Breast epithelium (tissue), 3 donors: ENCODE measurements at regions not wholly inside any gene's neighbourhood (a gene's known extent, or its start where the extent isn't known, plus 50 kb on each side); places are given as distances from the start of the nearest gene placed in this dataset.

Experiments
- POLR2A ChIP-seq: fragments of 450-650 bp; IDR thresholded peaks from one replicate; pipeline ENCODE4 v1.6.1; 2016; ENCODE audit warnings: antibody characterized with exemption, mild to moderate bottlenecking, moderate library complexity
- POLR2AphosphoS5 ChIP-seq, 3 donors: sonication (generic); formaldehyde crosslinking; IDR thresholded peaks; one replicate each; pipeline ENCODE4 v1.6.1; 2017; ENCODE audit warnings: antibody characterized with exemption in 3 of 3
- TF ChIP-seq, protein P1 (sequence below), 3 donors: fragments of 450-650 bp; IDR thresholded peaks; one replicate each; pipeline ENCODE4 v1.5.1; 2016 to 2017; ENCODE audit warnings: antibody characterized with exemption in 3 of 3, mild to moderate bottlenecking in 3 of 3, moderate library complexity in 3 of 3

GRCh38 chr16:59848296-59848695 lies 1114.2 kb upstream of the GOT2 start:
- TF ChIP-seq, protein P1, sequence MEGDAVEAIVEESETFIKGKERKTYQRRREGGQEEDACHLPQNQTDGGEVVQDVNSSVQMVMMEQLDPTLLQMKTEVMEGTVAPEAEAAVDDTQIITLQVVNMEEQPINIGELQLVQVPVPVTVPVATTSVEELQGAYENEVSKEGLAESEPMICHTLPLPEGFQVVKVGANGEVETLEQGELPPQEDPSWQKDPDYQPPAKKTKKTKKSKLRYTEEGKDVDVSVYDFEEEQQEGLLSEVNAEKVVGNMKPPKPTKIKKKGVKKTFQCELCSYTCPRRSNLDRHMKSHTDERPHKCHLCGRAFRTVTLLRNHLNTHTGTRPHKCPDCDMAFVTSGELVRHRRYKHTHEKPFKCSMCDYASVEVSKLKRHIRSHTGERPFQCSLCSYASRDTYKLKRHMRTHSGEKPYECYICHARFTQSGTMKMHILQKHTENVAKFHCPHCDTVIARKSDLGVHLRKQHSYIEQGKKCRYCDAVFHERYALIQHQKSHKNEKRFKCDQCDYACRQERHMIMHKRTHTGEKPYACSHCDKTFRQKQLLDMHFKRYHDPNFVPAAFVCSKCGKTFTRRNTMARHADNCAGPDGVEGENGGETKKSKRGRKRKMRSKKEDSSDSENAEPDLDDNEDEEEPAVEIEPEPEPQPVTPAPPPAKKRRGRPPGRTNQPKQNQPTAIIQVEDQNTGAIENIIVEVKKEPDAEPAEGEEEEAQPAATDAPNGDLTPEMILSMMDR (IDR thresholded peaks at IDR 0.05): no peak
- TF ChIP-seq POLR2A (no peak), POLR2AphosphoS5 (IDR thresholded peaks at IDR 0.05) (no peak)
